SU-DHL-6 (cell line): ENCODE measurements at regions not wholly inside any gene's neighbourhood (a gene's known extent, or its start where the extent isn't known, plus 50 kb on each side); places are given as distances from the start of the nearest gene placed in this dataset.

Source experiments
- CTCF ChIP-seq: fragments of 200-600 bp; sonication (generic); IDR thresholded peaks from one replicate; pipeline ENCODE4 v1.5.1; 2017; ENCODE audit warnings: antibody characterized with exemption, mild to moderate bottlenecking, low read length, moderate library complexity; ENCODE audit not compliant: insufficient read depth, poor library complexity, severe bottlenecking
- EZH2phosphoT487 ChIP-seq: fragments of 200-600 bp; sonication (generic), shearing (Covaris generic); conservative IDR thresholded peaks from 2 replicates; pipeline ENCODE4 v1.6.1; 2018; ENCODE audit warnings: mild to moderate bottlenecking, antibody characterized with exemption, low read length, moderate library complexity, mixed read lengths

- TF ChIP-seq CTCF = no peak
- no peak for TF ChIP-seq EZH2phosphoT487
Observed at GRCh38 chr15:96593735-96594134, 263.2 kb downstream of the NR2F2 start.
